Gastroesophageal sphincter (tissue), 3 donors: ENCODE measurements at regions not wholly inside any gene's neighbourhood (a gene's known extent, or its start where the extent isn't known, plus 50 kb on each side); places are given as distances from the start of the nearest gene placed in this dataset.

Experiments
- POLR2AphosphoS5 ChIP-seq: sonication (generic); formaldehyde crosslinking; IDR thresholded peaks from one replicate; pipeline ENCODE4 v1.6.1; 2017; ENCODE audit warnings: antibody characterized with exemption
- TF ChIP-seq, protein P1 (sequence below), 4 experiments: fragments of 200-600 bp in 2 of 4; fragments of 450-650 bp in 2 of 4; sonication (generic) in 1 of 4; IDR thresholded peaks; one replicate each; pipeline ENCODE4 v1.5.1; 2017 to 2019; ENCODE audit warnings: antibody characterized with exemption in 4 of 4, mild to moderate bottlenecking in 2 of 4, moderate library complexity in 2 of 4

DNA sequence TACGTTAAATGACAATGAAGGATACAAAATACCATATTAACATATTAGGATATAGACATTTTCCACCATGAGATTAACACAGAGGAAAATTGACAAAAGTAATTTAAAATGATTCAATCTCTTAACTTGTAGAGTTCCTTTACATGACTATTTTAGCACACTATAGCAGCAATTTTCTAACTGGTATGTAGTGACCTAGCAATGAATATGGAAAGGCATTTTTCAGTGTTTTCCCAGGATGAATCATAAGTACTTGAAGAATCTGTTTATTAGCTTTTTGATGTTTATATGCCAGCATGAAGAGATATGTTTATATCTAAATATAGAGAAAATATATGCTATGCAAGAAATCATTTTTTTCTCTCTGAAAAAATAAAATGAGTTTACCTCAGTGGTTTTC, 782.5 kb upstream of the CDH10 start:
- TF ChIP-seq, protein P1, sequence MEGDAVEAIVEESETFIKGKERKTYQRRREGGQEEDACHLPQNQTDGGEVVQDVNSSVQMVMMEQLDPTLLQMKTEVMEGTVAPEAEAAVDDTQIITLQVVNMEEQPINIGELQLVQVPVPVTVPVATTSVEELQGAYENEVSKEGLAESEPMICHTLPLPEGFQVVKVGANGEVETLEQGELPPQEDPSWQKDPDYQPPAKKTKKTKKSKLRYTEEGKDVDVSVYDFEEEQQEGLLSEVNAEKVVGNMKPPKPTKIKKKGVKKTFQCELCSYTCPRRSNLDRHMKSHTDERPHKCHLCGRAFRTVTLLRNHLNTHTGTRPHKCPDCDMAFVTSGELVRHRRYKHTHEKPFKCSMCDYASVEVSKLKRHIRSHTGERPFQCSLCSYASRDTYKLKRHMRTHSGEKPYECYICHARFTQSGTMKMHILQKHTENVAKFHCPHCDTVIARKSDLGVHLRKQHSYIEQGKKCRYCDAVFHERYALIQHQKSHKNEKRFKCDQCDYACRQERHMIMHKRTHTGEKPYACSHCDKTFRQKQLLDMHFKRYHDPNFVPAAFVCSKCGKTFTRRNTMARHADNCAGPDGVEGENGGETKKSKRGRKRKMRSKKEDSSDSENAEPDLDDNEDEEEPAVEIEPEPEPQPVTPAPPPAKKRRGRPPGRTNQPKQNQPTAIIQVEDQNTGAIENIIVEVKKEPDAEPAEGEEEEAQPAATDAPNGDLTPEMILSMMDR (IDR thresholded peaks at IDR 0.05): no peak
- no peak for TF ChIP-seq POLR2AphosphoS5
